Activated T-cell treated with anti-CD3 and anti-CD28 coated beads, Interleukin-2, amount 50 U/mL, for 24 hours (primary cell): ENCODE measurements at regions not wholly inside any gene's neighbourhood (a gene's known extent, or its start where the extent isn't known, plus 50 kb on each side); places are given as distances from the start of the nearest gene placed in this dataset.

ENCODE experiments used
- DNase-seq: peaks from one replicate; pipeline ENCODE4 v3.0.0-alpha.2; 2020
- H3K27ac Mint-ChIP-seq: 2 replicates; pipeline ENCODE4 v1.8.0; 2020; ENCODE audit warnings: mild to moderate bottlenecking, mixed read lengths
- H3K27me3 Mint-ChIP-seq: 2 replicates; pipeline ENCODE4 v1.8.0; 2020; ENCODE audit warnings: mixed read lengths
- H3K36me3 Mint-ChIP-seq: 2 replicates; pipeline ENCODE4 v1.8.0; 2020; ENCODE audit warnings: low read depth, mixed read lengths
- H3K4me1 Mint-ChIP-seq: 2 replicates; pipeline ENCODE4 v1.8.0; 2020; ENCODE audit warnings: low read depth, mixed read lengths
- H3K4me3 Mint-ChIP-seq: 2 replicates; pipeline ENCODE4 v1.8.0; 2020; ENCODE audit warnings: mild to moderate bottlenecking, moderate library complexity, mixed read lengths
- H3K9me3 Mint-ChIP-seq: 2 replicates; pipeline ENCODE4 v1.8.0; 2020; ENCODE audit warnings: mixed read lengths

GRCh38 chr1:101605878-101606277 is 369.1 kb downstream of the S1PR1 start:
- H3K4me3 Mint-ChIP-seq, result no peak overlapping the region
- peaks cover 7% of the 10 kb centered on the region for H3K9me3 Mint-ChIP-seq
- H3K4me1 Mint-ChIP-seq, result no peaks in the 10 kb centered on the region
- no peak for DNase-seq
- H3K27me3 Mint-ChIP-seq, result peaks cover 9% of the 10 kb centered on the region
- H3K27ac Mint-ChIP-seq, result no peak overlapping the region
- no peaks in the 10 kb centered on the region for H3K36me3 Mint-ChIP-seq

GRCh38 chr1:101613546-101613945 is 376.7 kb downstream of the S1PR1 start:
- no peaks in the 10 kb centered on the region for H3K4me1 Mint-ChIP-seq
- no peak overlapping the region for H3K4me3 Mint-ChIP-seq
- H3K36me3 Mint-ChIP-seq, result no peaks in the 10 kb centered on the region
- H3K27me3 Mint-ChIP-seq, result peaks cover 7% of the 10 kb centered on the region
- H3K27ac Mint-ChIP-seq, result no peak overlapping the region
- peaks cover 12% of the 10 kb centered on the region for H3K9me3 Mint-ChIP-seq
- DNase-seq, result no peak

GRCh38 chr1:101618900-101619299 is 377.8 kb downstream of the OLFM3 start:
- Mint-ChIP-seq H3K27me3 (peaks cover 8% of the 10 kb centered on the region), H3K36me3 (no peaks in the 10 kb centered on the region), H3K4me3 (no peak overlapping the region), H3K4me1 (no peaks in the 10 kb centered on the region), H3K9me3 (no peaks in the 10 kb centered on the region), H3K27ac (no peak overlapping the region)
- DNase-seq, result no peak

GRCh38 chr1:101632548-101633272 is 364.0 kb downstream of the OLFM3 start:
- H3K9me3 Mint-ChIP-seq, result no peaks in the 10 kb centered on the region
- no peaks in the 10 kb centered on the region for H3K4me1 Mint-ChIP-seq
- no peak for DNase-seq
- no peak overlapping the region for H3K27ac Mint-ChIP-seq
- no peaks in the 10 kb centered on the region for H3K36me3 Mint-ChIP-seq
- H3K27me3 Mint-ChIP-seq, result no peaks in the 10 kb centered on the region
- H3K4me3 Mint-ChIP-seq, result no peak overlapping the region

- no peaks in the 10 kb centered on the region for H3K27me3 Mint-ChIP-seq
- H3K27ac Mint-ChIP-seq, result no peak overlapping the region
- no peak overlapping the region for H3K4me3 Mint-ChIP-seq
- no peaks in the 10 kb centered on the region for H3K4me1 Mint-ChIP-seq
- H3K36me3 Mint-ChIP-seq, result no peaks in the 10 kb centered on the region
- DNase-seq, result no peak
- no peaks in the 10 kb centered on the region for H3K9me3 Mint-ChIP-seq
Measured at GRCh38 chr1:101645810-101646209, 350.9 kb downstream of the OLFM3 start.

GRCh38 chr1:101652484-101652883 is 344.2 kb downstream of the OLFM3 start:
- Mint-ChIP-seq H3K9me3 (peaks cover 3% of the 10 kb centered on the region), H3K4me3 (no peak overlapping the region), H3K27me3 (peaks cover 12% of the 10 kb centered on the region), H3K36me3 (no peaks in the 10 kb centered on the region), H3K27ac (no peak overlapping the region), H3K4me1 (no peaks in the 10 kb centered on the region)
- DNase-seq, result no peak

GRCh38 chr1:101653482-101653946 is 343.2 kb downstream of the OLFM3 start:
- DNase-seq, result no peak
- H3K4me3 Mint-ChIP-seq, result no peak overlapping the region

GRCh38 chr1:101664726-101665125 is 332.0 kb downstream of the OLFM3 start:
- Mint-ChIP-seq H3K36me3 (no peaks in the 10 kb centered on the region), H3K27ac (no peak overlapping the region), H3K27me3 (no peaks in the 10 kb centered on the region), H3K9me3 (peaks cover 19% of the 10 kb centered on the region), H3K4me3 (no peak overlapping the region), H3K4me1 (no peaks in the 10 kb centered on the region)
- no peak for DNase-seq

More at GRCh38 chr1:101653482-101653946, 343.2 kb downstream of the OLFM3 start:
- Mint-ChIP-seq H3K27ac (no peak overlapping the region), H3K36me3 (no peaks in the 10 kb centered on the region), H3K9me3 (peaks cover 3% of the 10 kb centered on the region), H3K27me3 (peaks cover 12% of the 10 kb centered on the region), H3K4me1 (no peaks in the 10 kb centered on the region)

GRCh38 chr1:101667761-101668160 is 329.0 kb downstream of the OLFM3 start:
- H3K4me3 Mint-ChIP-seq, result no peak overlapping the region
- H3K4me1 Mint-ChIP-seq, result no peaks in the 10 kb centered on the region
- H3K27me3 Mint-ChIP-seq, result no peaks in the 10 kb centered on the region
- no peak for DNase-seq
- H3K27ac Mint-ChIP-seq, result no peak overlapping the region
- peaks cover 10% of the 10 kb centered on the region for H3K9me3 Mint-ChIP-seq
- no peaks in the 10 kb centered on the region for H3K36me3 Mint-ChIP-seq

GRCh38 chr1:101683136-101683535 is 313.6 kb downstream of the OLFM3 start:
- Mint-ChIP-seq H3K9me3 (no peaks in the 10 kb centered on the region), H3K27ac (no peak overlapping the region), H3K27me3 (no peaks in the 10 kb centered on the region), H3K4me3 (no peak overlapping the region), H3K36me3 (no peaks in the 10 kb centered on the region), H3K4me1 (no peaks in the 10 kb centered on the region)
- DNase-seq, result no peak

- Mint-ChIP-seq H3K4me1 (no peaks in the 10 kb centered on the region), H3K9me3 (no peaks in the 10 kb centered on the region), H3K27ac (no peak overlapping the region), H3K36me3 (no peaks in the 10 kb centered on the region), H3K4me3 (no peak overlapping the region), H3K27me3 (no peaks in the 10 kb centered on the region)
- no peak for DNase-seq
Measured at GRCh38 chr1:101683561-101683960, 313.2 kb downstream of the OLFM3 start.

GRCh38 chr1:101697072-101697471 is 299.7 kb downstream of the OLFM3 start:
- DNase-seq, result no peak
- no peaks in the 10 kb centered on the region for H3K27me3 Mint-ChIP-seq
- no peak overlapping the region for H3K4me3 Mint-ChIP-seq
- no peaks in the 10 kb centered on the region for H3K36me3 Mint-ChIP-seq
- H3K9me3 Mint-ChIP-seq, result no peaks in the 10 kb centered on the region
- no peaks in the 10 kb centered on the region for H3K4me1 Mint-ChIP-seq
- H3K27ac Mint-ChIP-seq, result no peak overlapping the region

- Mint-ChIP-seq H3K9me3 (no peaks in the 10 kb centered on the region), H3K27me3 (no peaks in the 10 kb centered on the region), H3K4me1 (no peaks in the 10 kb centered on the region), H3K4me3 (no peak overlapping the region), H3K27ac (no peak overlapping the region), H3K36me3 (no peaks in the 10 kb centered on the region)
- no peak for DNase-seq
Measured at GRCh38 chr1:101698681-101699080, 298.0 kb downstream of the OLFM3 start.

GRCh38 chr1:101704895-101705294 is 291.8 kb downstream of the OLFM3 start:
- no peak overlapping the region for H3K4me3 Mint-ChIP-seq
- H3K4me1 Mint-ChIP-seq, result no peaks in the 10 kb centered on the region
- no peaks in the 10 kb centered on the region for H3K36me3 Mint-ChIP-seq
- no peaks in the 10 kb centered on the region for H3K9me3 Mint-ChIP-seq
- no peak for DNase-seq
- H3K27me3 Mint-ChIP-seq, result no peaks in the 10 kb centered on the region
- no peak overlapping the region for H3K27ac Mint-ChIP-seq

GRCh38 chr1:101706366-101706765 is 290.4 kb downstream of the OLFM3 start:
- Mint-ChIP-seq H3K4me1 (no peaks in the 10 kb centered on the region), H3K27me3 (no peaks in the 10 kb centered on the region), H3K4me3 (no peak overlapping the region), H3K36me3 (no peaks in the 10 kb centered on the region), H3K27ac (no peak overlapping the region), H3K9me3 (no peaks in the 10 kb centered on the region)
- no peak for DNase-seq

- Mint-ChIP-seq H3K4me3 (no peak overlapping the region), H3K9me3 (no peaks in the 10 kb centered on the region), H3K36me3 (no peaks in the 10 kb centered on the region), H3K4me1 (no peaks in the 10 kb centered on the region), H3K27ac (no peak overlapping the region), H3K27me3 (no peaks in the 10 kb centered on the region)
- DNase-seq, result no peak
Measured at GRCh38 chr1:101709721-101710120, 287.0 kb downstream of the OLFM3 start.
